ENCODE measurements at regions not wholly inside any gene's neighbourhood (a gene's known extent, or its start where the extent isn't known, plus 50 kb on each side); places are given as distances from the start of the nearest gene placed in this dataset.
"Not testable (repeated sequence)": the region's sequence is repeated elsewhere in the genome, so short reads cannot be mapped to it uniquely, and the experiment has no call there.

DNA sequence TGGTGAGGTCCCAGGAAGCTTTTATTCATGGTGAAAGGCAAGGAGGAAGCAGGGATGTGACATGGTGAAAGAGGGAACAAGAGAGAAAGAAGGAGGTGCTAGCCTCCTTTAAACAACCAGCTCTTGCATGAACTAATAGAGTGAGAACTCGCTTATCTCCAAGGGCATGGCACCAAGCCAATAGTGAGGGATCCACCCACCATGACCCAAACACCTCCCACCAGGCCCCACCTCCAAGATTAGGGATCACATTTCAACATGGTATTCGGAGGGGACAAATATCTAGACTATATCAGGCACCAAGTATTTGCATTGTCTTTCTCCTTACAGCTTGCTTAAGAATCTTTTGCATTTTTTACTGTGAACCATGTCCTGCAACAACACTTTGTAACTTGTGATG lies 91.9 kb upstream of the DHRS4 start:
- DNase-seq (ENCODE audit: low spot score): peak; percentile 23

DNA sequence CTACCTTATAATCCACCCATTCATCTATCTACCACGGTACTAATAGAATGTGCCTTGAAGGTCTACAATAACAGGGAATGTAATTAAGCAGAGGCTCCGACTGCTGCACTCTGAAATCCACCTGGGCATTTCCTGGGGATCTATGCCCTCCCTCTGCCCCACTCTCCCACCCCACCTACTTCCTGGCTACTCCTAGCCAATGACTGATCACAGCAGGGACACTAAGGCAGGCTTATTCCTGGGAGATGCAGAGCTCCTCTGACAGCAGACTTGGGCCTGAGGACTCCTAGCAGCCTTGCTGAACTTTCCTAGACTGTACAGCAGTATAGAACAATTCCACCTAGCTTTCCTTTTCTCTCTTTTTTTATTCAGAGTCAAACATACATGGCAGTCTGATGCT lies 91.1 kb upstream of the DHRS4 start:
- DNase-seq (ENCODE audit: low spot score): no peak

DNA sequence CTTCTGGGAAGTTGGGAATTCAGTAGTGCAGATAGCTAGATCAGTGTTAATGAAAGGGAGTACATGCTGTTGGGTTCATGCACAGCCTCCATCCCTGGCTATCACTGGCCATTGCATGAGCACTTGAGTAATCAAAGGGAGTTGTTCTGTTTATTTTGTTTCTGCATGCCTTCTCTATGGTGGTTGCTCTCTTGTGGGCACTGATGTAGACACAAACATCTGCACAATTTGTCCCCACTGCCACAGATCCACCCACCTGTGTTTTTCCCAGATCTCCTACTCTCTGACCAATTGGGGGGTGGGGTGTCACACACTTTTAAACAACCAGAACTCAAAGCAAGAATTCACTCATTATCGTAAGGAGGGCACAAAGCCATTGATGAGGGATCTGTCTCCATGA lies 89.7 kb upstream of the DHRS4 start:
- no peak for DNase-seq (ENCODE audit: low spot score)

DNA sequence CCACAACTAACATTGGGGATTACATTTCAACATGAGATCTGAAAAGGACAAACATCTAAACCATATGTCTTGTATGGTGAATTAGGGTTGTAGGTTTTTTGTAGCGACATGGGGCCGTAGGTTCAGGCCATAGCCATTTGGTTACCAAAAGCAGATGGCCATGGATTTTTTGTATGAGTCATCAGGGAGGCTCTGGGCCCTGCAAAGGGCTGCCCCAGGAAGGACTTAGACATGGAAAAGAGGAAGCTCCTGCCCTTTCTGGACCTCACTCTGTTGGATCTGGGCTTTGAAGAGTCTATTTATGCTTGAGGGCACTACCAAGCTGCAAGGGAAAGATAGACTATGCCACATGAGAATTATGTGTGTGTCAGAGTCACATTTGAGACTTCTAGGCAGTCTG lies 89.3 kb upstream of the DHRS4 start:
- DNase-seq (ENCODE audit: low spot score): no peak

DNA sequence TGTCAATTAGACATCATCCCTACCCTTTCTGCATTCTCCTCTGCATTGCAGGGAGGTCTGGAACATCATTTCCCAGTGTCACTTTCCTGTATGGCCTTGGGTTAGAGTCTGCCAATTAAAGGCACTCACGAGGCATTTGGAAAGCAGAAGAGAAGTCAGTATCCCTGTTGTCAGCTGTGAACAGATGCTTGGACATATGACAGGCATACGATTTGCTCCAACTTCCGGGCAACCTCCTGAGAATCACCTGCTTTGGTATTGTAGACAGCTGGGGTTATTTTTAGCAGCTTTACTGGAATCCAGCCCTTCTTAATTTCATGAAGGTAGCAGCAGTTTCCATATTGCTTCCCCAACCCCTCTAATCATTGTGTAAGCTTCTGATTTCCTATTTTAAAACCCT lies 88.7 kb upstream of the DHRS4 start:
- no peak for DNase-seq (ENCODE audit: low spot score)

DNA sequence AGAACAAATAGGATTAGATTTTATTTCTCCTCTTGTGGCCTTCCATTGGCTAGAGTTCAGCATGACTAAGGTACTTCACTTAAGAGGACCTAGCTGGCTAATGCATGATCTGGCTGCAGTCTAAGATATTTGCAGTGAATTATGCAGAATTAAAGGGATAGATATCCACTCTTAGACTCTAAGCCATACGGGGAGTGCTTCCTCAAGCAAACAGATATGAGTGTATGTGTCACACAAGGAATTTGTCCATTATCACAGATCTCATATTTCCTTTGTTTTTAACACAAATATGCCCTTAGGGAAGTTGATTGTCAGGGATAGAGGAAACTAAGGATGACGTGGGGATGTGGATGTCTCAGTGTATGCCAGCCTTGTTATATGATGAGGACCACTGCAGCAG lies 88.1 kb upstream of the DHRS4 start:
- no peak for DNase-seq (ENCODE audit: low spot score)

DNA sequence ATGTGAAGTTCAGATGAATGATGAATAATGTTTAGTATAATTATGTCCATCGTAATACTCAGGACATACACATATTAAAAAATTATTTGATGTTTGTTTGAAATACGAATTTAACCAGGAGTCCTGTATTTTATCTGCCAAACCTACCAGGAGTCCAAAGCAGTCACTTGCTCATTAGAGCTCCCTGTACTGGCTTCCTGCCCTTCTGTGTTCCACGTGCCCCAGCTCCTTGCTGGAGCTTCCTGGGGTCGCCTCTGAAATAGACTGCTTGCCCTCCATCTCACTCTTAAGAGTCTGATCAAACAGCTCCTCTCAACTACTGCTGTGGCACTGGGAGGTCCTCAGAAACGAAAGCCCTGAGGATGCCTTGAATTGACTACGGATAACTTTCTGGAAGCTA lies 87.3 kb upstream of the DHRS4 start:
- no peak for DNase-seq (ENCODE audit: low spot score)

DNA sequence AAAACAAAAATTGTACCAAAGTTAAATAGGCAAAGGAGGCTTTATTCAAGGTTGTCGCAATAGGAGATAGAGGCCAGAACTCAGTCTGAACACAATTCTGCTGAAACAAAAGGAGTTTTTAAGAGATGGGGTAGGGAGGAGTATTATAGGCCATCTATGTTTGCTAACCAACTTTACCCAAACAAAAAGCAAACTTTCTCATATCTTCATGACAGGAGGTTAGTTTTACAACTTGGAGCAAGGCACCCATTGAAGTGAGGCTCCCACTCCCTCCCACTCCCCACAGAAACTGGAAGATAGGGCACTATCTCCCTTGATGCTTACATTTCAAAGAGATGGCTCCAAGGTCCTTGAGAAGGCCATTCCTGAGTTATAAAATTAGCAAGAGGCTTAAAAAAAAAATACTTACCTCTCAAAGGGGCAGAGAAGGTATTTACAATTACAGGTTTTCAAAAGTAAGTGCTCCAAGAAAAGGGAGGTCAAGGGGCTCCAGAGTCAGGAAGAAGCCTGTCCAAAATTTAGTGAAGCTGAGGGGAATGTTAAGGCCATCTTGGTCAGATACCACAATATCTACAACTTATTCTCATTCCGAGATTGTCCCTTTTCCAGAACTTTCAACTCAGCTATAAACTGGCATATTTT lies 84.4 kb upstream of the DHRS4 start:
- DNase-seq (ENCODE audit: low spot score): no peak

DNA sequence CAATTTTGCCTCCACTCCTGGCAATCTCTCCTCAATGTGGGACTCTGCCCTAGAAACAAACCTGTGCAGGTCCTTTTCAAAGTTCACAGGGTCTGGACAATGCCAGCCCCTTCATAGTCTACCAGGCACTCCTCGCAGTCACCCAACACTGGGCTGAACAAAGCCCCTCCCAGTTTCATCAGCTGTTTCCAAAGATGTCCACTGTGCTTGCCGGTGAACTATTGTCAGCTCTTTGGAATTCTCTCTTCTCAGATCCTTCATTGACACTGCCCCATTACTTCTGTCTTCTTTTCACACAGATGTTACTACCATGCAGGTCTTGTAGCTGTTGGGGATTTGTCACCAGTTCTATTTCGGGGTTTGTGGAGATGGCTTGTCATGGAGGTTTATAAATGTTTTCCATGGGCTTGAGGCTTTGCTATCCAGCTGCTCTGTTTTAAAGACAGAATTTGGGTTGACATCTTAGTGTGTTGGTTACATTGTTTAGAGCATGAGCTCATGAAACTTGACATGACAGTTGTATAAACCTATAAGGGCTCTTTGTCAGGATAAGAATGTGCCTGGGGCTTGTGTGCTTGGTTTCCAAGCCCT lies 77.3 kb upstream of the DHRS4 start:
- no peak for DNase-seq (ENCODE audit: low spot score)

DNA sequence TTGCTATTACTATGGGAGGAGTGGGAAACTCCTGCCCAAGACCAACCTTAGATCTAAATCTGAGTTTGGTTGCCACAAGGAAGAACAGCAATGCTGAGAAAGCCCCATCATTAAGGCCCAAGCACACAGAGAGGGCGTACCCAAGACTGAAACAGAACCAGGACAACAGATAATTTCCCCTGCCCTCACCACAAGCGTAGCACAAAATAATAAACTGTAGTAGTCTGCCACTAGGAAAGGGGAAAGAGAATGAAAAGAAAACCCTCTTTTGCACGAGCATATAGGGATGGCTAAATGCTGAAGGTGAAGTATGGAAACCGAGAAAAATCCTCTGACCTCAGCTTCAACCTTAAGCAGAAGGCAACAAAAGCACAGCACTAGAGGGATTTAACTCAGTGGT lies 76.5 kb upstream of the DHRS4 start:
- DNase-seq (ENCODE audit: low spot score): no peak

DNA sequence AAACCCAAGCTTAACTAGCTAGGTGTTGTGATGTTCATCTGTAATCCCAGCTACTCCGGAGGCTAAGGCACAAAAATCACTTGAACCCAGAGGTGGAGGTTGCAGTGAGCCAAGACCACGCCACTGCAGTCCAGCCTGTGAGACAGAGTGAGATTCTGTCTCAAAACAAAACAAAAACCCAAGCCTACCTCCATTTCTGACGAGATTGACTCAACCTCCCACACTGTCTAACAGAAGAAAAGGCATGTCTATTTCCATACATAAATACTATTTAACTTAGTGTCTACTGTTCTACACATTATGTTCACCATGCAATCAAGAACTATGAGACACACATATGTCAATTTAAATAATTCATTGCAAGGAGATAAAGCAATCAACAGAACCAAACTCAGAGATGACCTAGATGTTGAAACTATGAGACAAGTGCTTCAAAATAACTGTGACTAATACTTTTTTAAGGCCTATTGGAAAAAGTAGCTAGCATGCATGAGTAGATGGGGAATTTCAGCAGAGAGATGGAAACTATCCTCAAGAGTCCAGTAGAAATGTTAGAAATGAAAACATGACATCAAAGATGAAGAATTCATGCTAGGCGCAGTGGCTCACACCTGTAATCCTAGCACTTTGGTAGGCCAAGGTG lies 75.9 kb upstream of the DHRS4 start:
- DNase-seq (ENCODE audit: low spot score): no peak

DNA sequence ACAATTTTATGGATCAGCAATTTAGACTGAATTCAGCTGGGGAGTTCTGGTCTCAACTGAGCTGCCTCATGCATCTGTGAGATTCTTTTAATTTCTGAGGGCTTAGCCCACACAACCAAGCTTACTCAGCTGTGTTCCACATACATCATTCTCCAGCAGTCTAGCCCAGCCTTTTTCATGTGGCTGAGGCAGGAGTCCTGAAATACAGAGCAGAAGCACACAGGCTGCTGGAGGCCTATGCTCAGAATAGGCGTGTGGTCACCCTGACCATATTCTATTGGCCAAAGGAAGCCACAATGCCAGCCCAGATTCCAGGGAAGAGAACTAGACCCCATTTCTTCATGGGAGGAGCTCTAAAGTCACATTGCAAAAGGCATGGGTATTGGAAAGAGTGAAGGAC lies 72.3 kb upstream of the DHRS4 start:
- no peak for DNase-seq (ENCODE audit: low spot score)

DNA sequence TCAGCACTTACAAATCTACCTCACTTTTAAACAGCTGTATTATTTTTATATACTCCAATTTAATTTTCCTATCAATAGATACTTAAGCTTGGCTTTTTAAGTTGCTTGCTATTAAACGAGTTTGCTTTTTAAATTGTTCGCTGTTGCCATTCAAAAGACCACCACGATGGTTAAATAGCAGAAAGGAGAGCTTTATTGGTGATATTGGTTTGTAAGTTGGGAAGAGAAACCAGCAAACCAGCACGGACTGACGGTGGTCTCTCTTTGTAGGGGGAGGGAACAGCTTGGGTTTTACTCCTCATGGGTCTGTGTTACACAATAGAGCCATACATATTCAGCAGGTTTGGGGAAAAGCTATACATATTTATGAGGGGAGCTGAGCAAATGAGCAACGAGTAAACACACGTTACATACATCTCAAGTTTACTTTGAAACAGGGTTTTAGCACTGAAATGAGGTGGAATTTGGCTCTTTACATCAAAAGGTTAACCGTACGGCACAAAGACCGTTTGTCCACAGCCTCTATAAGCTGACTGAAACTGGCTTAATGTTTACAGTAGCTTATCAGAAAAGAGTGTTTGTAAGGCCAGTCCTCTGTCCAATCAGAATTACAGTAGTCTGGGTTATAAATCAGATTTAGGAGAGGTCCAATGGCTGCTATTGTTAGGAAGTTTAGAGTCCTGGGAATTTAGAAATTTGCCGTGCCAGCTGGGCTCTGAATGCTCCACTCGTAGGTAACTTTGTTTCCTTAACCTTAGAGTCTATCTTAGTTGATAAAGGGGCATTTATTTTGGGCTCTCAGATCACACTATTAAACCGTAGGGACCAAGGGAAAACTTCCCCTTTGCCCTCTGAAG lies 69.7 kb upstream of the DHRS4 start:
- no peak for DNase-seq (ENCODE audit: low spot score)

DNA sequence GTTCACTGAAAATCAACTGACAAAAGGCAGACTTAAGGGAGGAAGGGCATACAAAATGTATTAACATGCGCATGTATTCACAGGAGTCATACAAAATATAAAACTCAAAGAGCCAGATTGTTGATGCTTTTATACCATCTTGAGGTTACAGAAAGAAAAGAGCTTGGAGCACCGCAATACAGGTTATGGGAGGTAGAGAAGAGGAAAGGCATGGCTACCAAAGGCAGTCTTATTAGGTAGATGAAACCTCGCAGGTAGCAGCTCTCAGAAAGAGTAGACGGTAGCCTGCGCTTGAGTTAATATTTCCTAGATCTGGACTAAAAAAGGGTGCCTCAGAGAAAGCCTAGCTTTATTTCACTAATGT lies 69.0 kb upstream of the DHRS4 start:
- DNase-seq (ENCODE audit: low spot score): no peak

DNA sequence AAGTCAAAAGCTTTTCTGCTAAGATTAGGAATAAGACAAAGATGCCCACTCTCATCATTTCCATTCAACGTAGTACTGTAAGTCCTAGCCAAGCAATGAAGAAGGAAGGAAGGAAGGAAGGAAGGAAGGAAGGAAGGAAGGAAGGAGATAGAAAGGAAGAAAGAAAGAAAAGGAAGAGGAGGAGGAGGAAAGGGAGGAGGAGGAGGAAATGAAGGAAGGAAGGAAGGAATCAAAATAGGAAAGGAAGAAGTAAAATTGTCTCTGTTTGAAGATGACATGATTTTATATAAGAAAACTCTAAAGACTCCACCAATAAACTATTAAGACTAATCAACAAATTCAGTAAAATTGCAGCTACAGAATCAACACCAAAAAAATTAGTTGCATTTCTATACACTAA lies 66.0 kb upstream of the DHRS4 start:
- no peak for DNase-seq (ENCODE audit: low spot score)

DNA sequence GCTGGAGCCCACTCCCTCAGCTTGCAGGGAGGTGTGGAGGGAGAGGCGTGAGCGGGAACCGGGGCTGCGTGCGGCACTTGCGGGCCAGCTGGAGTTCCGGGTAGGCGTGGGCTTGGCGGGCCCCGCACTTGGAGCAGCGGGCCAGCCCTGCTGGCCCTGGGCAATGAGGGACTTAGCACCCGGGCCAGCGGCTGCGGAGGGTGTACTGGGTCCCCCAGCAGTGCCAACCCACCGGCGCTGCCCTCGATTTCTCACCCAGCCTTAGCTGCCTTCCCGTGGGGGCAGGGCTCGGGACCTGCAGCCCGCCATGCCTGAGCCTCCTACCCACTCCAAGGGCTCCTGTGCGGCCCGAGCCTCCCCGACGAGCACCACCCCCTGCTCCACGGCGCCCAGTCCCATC lies 61.9 kb upstream of the DHRS4 start:
- not testable (repeated sequence) for DNase-seq (ENCODE audit: low spot score)

DNA sequence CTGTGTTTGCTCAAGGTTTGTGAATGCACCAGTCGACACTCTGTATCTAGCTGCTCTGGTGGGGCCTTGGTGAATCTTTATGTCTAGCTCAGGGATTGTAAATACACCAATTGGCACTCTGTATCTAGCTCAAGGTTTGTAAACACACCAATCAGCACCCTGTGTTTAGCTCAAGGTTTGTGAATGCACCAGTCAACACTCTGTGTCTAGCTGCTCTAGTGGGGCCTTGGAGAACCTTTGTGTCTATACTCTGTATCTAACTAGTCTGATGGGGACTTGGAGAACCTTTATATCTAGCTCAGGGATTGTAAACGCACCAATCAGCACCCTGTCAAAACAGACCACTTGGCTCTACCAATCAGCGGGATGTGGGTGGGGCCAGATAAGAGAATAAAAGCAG lies 61.3 kb upstream of the DHRS4 start:
- not testable (repeated sequence) for DNase-seq (ENCODE audit: low spot score)

DNA sequence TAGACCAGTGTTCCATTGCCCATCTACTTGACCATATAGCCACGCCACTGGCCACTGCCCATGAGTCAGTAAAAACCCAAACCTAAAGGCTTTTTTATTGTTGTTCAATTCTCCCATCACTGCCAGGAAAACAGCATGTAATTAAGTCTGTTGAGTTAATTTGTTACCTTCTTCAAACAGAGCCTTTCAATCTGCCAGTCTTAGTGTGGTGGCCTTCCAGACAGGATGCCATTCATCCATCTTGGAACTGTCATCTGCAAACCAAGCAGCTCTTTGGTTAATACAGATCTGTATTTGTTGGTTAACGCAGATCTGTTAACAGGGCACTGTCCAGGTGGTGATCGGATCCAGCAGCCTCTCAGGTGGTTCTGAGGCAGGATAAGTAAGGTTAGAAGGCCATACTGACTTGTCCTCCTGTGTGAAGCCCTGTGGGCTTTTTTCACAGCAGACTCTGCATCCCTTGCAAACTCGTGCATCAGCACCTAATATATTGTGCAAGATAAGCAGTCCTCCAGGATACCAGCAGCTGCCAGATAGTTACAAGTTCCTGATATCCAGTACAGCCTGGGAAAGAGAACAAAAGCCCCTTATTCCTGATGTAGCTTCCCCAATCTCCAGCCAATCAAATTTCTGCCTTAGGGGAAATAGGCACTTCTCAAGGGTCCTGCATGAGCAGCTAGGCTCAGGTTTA lies 59.1 kb upstream of the DHRS4 start:
- no peak for DNase-seq (ENCODE audit: low spot score)

DNA sequence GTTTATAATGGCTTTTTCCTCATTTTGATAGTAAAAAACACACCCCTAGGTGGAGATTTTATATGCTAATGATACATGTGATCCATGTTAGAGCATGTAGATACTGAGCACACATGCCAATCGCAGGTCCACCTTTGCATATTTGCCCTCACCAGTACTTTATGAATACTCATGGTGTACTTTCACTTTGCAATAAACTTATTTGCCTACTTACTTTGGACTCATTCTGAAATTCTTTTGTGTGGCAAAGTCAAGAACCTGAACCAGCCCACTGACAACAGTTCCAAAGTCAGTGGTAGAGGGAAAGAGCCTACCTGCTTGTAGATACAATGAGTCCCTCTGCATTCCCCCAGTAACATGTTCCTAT lies 58.5 kb upstream of the DHRS4 start:
- no peak for DNase-seq (ENCODE audit: low spot score)

DNA sequence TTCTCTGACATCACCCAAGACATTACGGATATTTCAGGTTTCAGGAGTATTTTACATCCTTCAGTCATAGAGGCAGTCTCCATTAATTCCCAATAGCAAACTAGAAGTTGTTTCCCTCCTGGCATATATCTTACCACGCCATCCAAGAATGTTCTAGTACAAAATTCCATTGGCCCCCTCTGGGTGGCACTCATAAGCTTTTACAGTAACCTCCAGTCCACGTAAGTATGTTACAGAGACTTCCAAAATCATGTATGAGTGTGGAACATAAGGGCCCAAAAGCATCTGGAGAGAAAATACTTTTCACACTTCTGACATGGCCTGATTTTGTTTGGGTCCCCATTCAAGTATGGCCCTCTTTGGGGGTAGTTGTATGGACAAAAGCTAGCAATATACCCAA lies 58.1 kb upstream of the DHRS4 start:
- no peak for DNase-seq (ENCODE audit: low spot score)

DNA sequence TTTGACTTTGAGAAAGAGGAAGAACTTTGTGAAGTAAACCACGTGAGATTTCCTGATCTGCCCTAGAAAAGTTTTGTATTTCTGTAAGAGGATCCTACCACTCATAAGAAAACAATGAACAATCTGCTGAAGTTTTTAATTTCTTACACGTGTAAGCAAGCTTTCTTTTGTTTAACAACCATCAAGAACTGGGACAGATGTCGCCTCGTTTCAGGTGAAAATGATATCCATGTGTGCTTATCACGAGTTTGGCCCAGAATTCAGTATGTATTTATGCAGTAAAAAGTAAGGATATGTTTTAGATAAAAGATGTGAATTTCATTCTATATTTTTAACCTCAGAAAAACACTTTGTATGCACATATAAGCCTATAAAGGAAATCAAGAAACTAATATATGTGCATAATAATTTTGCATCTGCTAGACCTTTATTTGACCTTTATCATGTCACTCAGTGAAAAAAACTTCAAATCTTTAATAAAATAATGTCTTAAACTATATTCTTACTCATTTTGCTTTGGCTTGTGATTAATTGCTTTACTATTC lies 56.9 kb upstream of the DHRS4 start:
- DNase-seq (ENCODE audit: low spot score): no peak

DNA sequence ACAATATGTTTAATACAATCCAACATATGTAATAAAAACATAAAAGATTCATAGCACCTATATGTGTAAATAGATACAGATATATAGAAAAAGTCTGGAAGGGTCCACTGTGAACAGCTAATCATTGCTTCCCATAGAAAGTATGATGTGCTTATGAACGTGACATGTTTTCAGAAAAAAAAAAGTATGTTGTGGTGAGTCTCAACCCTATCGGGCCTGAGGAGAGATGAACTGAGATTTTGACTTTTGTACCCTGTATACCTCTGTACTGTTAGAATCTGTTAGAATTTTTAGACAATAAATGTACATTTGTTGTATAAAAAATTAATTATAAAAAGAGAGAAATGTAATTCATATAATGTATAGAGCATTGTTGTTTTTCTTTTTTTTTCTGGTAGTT lies 56.3 kb upstream of the DHRS4 start:
- not testable (repeated sequence) for DNase-seq (ENCODE audit: low spot score)

All from hematopoietic multipotent progenitor cell treated with erythropoietin and hydrocortisone succinate and interleukin-3 and kit ligand, for 17 days (in vitro differentiated cells).